ENCODE measurements at regions not wholly inside any gene's neighbourhood (a gene's known extent, or its start where the extent isn't known, plus 50 kb on each side); places are given as distances from the start of the nearest gene placed in this dataset.

GRCh38 chrX:5031792-5032191 is 1196.9 kb downstream of the NLGN4X start:
- no peaks in the 10 kb centered on the region for H3K27me3 Mint-ChIP-seq (ENCODE audit: low read depth)
- H3K9me3 Mint-ChIP-seq, result peaks cover 10% of the 10 kb centered on the region
- H3K27ac Mint-ChIP-seq, result no peak overlapping the region
- H3K36me3 Mint-ChIP-seq (ENCODE audit: low read depth), result no peaks in the 10 kb centered on the region
- no peak for DNase-seq (ENCODE audit: low spot score)
- no peaks in the 10 kb centered on the region for H3K4me1 Mint-ChIP-seq (ENCODE audit: low read depth)
- H3K4me3 Mint-ChIP-seq, result no peak overlapping the region

GRCh38 chrX:5015451-5015850 is 1213.2 kb downstream of the NLGN4X start:
- H3K9me3 Mint-ChIP-seq, result no peaks in the 10 kb centered on the region
- H3K4me1 Mint-ChIP-seq (ENCODE audit: low read depth), result no peaks in the 10 kb centered on the region
- H3K36me3 Mint-ChIP-seq (ENCODE audit: low read depth), result no peaks in the 10 kb centered on the region
- no peak overlapping the region for H3K27ac Mint-ChIP-seq
- no peak overlapping the region for H3K4me3 Mint-ChIP-seq
- no peaks in the 10 kb centered on the region for H3K27me3 Mint-ChIP-seq (ENCODE audit: low read depth)
- DNase-seq (ENCODE audit: low spot score), result no peak

DNA sequence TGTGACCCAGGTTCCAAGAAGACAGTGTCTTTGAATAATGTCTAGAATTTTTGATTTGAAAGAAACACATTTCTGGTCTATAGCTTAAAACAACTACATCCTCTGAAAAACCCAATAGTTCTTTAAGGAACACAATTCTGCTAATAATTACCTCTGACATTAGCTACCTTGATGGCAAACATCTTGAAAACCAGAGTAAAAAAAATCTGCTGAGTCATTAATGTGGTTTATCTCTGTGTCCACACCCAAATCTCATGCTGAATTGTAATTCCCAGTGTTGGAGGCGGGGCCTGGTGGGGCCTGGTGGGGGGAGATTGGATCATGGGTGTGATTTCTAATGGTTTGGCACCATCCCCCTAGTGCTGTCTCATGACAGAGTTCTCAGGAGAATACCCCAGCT is 1233.8 kb downstream of the NLGN4X start:
- Mint-ChIP-seq H3K4me3 (no peak overlapping the region), H3K9me3 (peaks cover 18% of the 10 kb centered on the region), H3K36me3 (ENCODE audit: low read depth) (no peaks in the 10 kb centered on the region), H3K4me1 (ENCODE audit: low read depth) (no peaks in the 10 kb centered on the region), H3K27me3 (ENCODE audit: low read depth) (no peaks in the 10 kb centered on the region), H3K27ac (no peak overlapping the region)
- no peak for DNase-seq (ENCODE audit: low spot score)

DNA sequence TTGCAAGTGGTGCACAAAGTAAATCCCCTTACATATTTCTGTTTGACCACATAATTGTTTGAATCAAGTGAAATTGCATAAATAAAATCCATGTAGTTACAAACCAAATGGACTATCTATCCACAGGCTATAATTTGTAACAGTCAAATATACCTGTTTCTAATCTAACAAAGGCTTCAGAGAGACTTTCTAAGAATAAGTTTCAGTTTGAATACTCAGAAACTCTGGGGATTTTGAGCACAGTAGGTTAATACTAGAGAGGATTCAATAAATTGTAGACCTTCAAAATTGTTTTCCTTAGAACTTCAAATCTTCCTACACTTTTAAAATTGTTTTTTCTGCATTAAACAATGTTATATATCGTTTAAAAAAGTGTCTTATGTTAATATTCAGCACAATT is 1250.1 kb downstream of the NLGN4X start:
- Mint-ChIP-seq H3K27me3 (ENCODE audit: low read depth) (no peaks in the 10 kb centered on the region), H3K4me1 (ENCODE audit: low read depth) (no peaks in the 10 kb centered on the region), H3K36me3 (ENCODE audit: low read depth) (no peaks in the 10 kb centered on the region), H3K27ac (no peak overlapping the region), H3K9me3 (peaks cover 4% of the 10 kb centered on the region), H3K4me3 (no peak overlapping the region)
- no peak for DNase-seq (ENCODE audit: low spot score)

GRCh38 chrX:4971646-4972045 is 1257.0 kb downstream of the NLGN4X start:
- no peaks in the 10 kb centered on the region for H3K36me3 Mint-ChIP-seq (ENCODE audit: low read depth)
- H3K27me3 Mint-ChIP-seq (ENCODE audit: low read depth), result no peaks in the 10 kb centered on the region
- no peak overlapping the region for H3K4me3 Mint-ChIP-seq
- H3K27ac Mint-ChIP-seq, result no peak overlapping the region
- DNase-seq (ENCODE audit: low spot score), result no peak
- H3K4me1 Mint-ChIP-seq (ENCODE audit: low read depth), result no peaks in the 10 kb centered on the region
- H3K9me3 Mint-ChIP-seq, result peaks cover 6% of the 10 kb centered on the region

DNA sequence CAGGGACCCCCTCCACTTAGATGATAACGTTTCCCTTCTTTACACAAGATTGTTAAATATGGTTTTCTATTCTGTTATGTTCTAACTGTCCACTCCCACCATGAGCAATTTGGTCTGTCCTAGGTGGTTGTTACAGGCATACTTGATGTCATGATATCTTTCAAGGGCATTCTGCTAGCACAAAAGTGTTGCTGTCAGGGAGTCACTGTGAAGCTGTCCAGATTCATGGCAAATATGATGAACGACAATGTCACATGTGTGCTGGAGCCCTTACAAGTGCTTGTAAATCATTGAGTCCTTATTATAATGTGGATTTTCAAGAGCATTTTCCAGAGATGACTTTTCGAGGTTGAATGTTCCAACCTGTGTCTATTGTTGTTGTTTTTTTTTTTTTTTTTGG is 1250.7 kb upstream of the PRKX start:
- Mint-ChIP-seq H3K9me3 (peaks cover 5% of the 10 kb centered on the region), H3K36me3 (ENCODE audit: low read depth) (no peaks in the 10 kb centered on the region), H3K4me3 (no peak overlapping the region), H3K4me1 (ENCODE audit: low read depth) (no peaks in the 10 kb centered on the region), H3K27ac (no peak overlapping the region), H3K27me3 (ENCODE audit: low read depth) (no peaks in the 10 kb centered on the region)
- no peak for DNase-seq (ENCODE audit: low spot score)

- Mint-ChIP-seq H3K9me3 (peaks cover 5% of the 10 kb centered on the region), H3K27ac (no peak overlapping the region), H3K4me3 (no peak overlapping the region), H3K27me3 (ENCODE audit: low read depth) (no peaks in the 10 kb centered on the region), H3K4me1 (ENCODE audit: low read depth) (no peaks in the 10 kb centered on the region), H3K36me3 (ENCODE audit: low read depth) (no peaks in the 10 kb centered on the region)
- no peak for DNase-seq (ENCODE audit: low spot score)
Observed at GRCh38 chrX:4963432-4963831, 1250.0 kb upstream of the PRKX start.

GRCh38 chrX:4944767-4945166 is 1231.3 kb upstream of the PRKX start:
- H3K4me3 Mint-ChIP-seq, result no peak overlapping the region
- no peaks in the 10 kb centered on the region for H3K36me3 Mint-ChIP-seq (ENCODE audit: low read depth)
- H3K27me3 Mint-ChIP-seq (ENCODE audit: low read depth), result no peaks in the 10 kb centered on the region
- no peak overlapping the region for H3K27ac Mint-ChIP-seq
- no peak for DNase-seq (ENCODE audit: low spot score)
- H3K4me1 Mint-ChIP-seq (ENCODE audit: low read depth), result no peaks in the 10 kb centered on the region
- H3K9me3 Mint-ChIP-seq, result no peaks in the 10 kb centered on the region

DNA sequence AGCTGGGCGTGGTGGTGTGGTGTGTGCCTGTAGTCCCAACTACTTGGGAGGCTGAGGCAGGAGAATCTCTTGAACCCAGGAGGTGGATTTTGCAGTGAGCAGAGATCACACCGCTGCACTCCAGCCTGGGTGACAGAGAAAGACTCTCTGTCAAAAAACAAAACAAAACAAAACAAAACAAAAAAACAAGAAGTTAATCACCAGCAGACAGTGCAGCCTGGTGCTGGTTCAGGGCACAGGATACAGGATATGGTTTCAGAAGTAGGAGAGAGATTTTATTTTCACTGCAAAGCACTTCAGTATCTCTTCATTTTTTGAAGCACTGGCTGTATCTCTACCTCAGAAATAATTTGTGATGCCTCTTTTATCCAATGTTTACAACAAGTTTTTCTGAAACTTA is 1222.9 kb upstream of the PRKX start:
- Mint-ChIP-seq H3K4me1 (ENCODE audit: low read depth) (no peaks in the 10 kb centered on the region), H3K4me3 (no peak overlapping the region), H3K27me3 (ENCODE audit: low read depth) (no peaks in the 10 kb centered on the region), H3K36me3 (ENCODE audit: low read depth) (no peaks in the 10 kb centered on the region), H3K27ac (no peak overlapping the region), H3K9me3 (peaks cover 9% of the 10 kb centered on the region)
- no peak for DNase-seq (ENCODE audit: low spot score)

DNA sequence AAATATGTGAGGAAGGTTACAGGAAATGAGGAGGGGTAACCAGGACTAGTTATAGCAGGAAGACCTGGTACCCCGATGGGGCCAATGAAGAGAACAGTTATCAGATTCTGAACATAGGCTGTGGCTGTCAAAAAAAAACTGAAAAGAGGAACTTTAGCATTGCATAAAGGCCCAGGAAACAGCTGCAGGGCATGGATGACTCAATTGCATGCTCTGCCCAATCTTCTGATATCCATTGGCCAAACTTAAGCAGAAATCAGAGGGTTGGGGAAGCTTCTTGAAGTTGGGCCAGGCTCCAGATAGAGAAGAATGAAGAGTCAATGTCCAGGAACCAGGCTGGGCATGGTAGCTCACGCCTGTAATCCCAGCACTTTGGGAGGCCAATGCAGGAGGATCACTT is 1222.4 kb upstream of the PRKX start:
- Mint-ChIP-seq H3K9me3 (peaks cover 9% of the 10 kb centered on the region), H3K27ac (no peak overlapping the region), H3K36me3 (ENCODE audit: low read depth) (no peaks in the 10 kb centered on the region), H3K4me1 (ENCODE audit: low read depth) (no peaks in the 10 kb centered on the region), H3K4me3 (no peak overlapping the region), H3K27me3 (ENCODE audit: low read depth) (no peaks in the 10 kb centered on the region)
- no peak for DNase-seq (ENCODE audit: low spot score)

- Mint-ChIP-seq H3K36me3 (ENCODE audit: low read depth) (no peaks in the 10 kb centered on the region), H3K27me3 (ENCODE audit: low read depth) (no peaks in the 10 kb centered on the region), H3K4me3 (no peak overlapping the region), H3K27ac (no peak overlapping the region), H3K4me1 (ENCODE audit: low read depth) (no peaks in the 10 kb centered on the region), H3K9me3 (peaks cover 9% of the 10 kb centered on the region)
- DNase-seq (ENCODE audit: low spot score), result no peak
Observed at GRCh38 chrX:4935401-4935800, 1222.0 kb upstream of the PRKX start.

GRCh38 chrX:4932790-4933189 is 1219.3 kb upstream of the PRKX start:
- H3K4me1 Mint-ChIP-seq (ENCODE audit: low read depth), result no peaks in the 10 kb centered on the region
- H3K9me3 Mint-ChIP-seq, result peaks cover 9% of the 10 kb centered on the region
- H3K27ac Mint-ChIP-seq, result no peak overlapping the region
- no peaks in the 10 kb centered on the region for H3K36me3 Mint-ChIP-seq (ENCODE audit: low read depth)
- no peak for DNase-seq (ENCODE audit: low spot score)
- no peak overlapping the region for H3K4me3 Mint-ChIP-seq
- no peaks in the 10 kb centered on the region for H3K27me3 Mint-ChIP-seq (ENCODE audit: low read depth)

DNA sequence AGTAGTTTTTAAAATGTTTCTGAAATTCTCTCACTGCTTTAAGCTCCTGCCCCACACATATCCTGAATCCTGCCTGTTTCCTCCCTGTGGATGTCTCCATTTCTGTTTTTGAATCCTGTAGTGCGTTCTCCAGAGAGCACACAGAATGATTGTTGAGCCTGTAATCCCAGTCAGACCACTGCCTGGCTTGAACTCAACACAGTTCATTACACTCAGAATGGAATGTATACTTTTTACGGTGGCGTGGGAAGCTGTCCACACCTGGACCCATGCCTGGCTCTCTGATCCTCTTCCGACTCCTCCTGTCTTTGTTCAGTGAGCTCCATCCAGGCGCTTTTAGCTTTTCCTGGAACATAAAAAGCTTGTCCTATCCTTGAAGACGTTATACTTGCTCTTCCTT is 1217.0 kb upstream of the PRKX start:
- no peak for DNase-seq (ENCODE audit: low spot score)
- no peaks in the 10 kb centered on the region for H3K36me3 Mint-ChIP-seq (ENCODE audit: low read depth)
- peaks cover 6% of the 10 kb centered on the region for H3K9me3 Mint-ChIP-seq
- no peak overlapping the region for H3K27ac Mint-ChIP-seq
- H3K27me3 Mint-ChIP-seq (ENCODE audit: low read depth), result no peaks in the 10 kb centered on the region
- no peak overlapping the region for H3K4me3 Mint-ChIP-seq
- H3K4me1 Mint-ChIP-seq (ENCODE audit: low read depth), result no peaks in the 10 kb centered on the region

- Mint-ChIP-seq H3K4me1 (ENCODE audit: low read depth) (no peaks in the 10 kb centered on the region), H3K4me3 (no peak overlapping the region), H3K27me3 (ENCODE audit: low read depth) (no peaks in the 10 kb centered on the region)
Observed at GRCh38 chrX:4925911-4926310, 1212.5 kb upstream of the PRKX start.

DNA sequence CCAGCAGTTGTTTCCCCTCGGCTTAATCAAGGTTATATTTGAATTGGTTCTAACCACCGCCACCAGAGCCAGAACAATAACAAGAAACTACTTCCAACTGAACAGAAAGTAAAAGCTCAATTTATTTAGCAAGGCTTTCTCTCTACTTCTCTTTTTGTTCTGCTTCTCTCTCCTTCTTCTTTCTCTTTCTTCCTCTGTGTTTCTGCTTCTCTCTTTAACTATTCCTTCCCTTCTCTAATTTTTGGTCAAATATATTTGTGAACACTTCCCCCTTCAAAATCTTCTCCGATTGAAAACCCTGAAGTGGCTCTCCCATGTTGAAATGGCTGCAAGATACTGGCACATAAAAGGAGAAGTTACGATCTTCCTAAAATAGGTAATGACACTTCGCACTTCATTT is 1195.9 kb upstream of the PRKX start:
- no peaks in the 10 kb centered on the region for H3K4me1 Mint-ChIP-seq (ENCODE audit: low read depth)
- no peaks in the 10 kb centered on the region for H3K36me3 Mint-ChIP-seq (ENCODE audit: low read depth)
- DNase-seq (ENCODE audit: low spot score), result no peak
- no peak overlapping the region for H3K4me3 Mint-ChIP-seq
- H3K27ac Mint-ChIP-seq, result no peak overlapping the region
- H3K27me3 Mint-ChIP-seq (ENCODE audit: low read depth), result no peaks in the 10 kb centered on the region
- H3K9me3 Mint-ChIP-seq, result no peaks in the 10 kb centered on the region

More at GRCh38 chrX:4925911-4926310, 1212.5 kb upstream of the PRKX start:
- Mint-ChIP-seq H3K9me3 (no peaks in the 10 kb centered on the region), H3K36me3 (ENCODE audit: low read depth) (no peaks in the 10 kb centered on the region), H3K27ac (no peak overlapping the region)
- DNase-seq (ENCODE audit: low spot score), result no peak
